NCI-H2196 (cell line): ENCODE measurements at regions not wholly inside any gene's neighbourhood (a gene's known extent, or its start where the extent isn't known, plus 50 kb on each side); places are given as distances from the start of the nearest gene placed in this dataset.
"Not testable (repeated sequence)": the region's sequence is repeated elsewhere in the genome, so short reads cannot be mapped to it uniquely, and the experiment has no call there.

ENCODE experiments used
- DNase-seq: peaks from one replicate; lab custom pipeline; 2025; ENCODE audit not compliant: unreplicated experiment; lab: John Stamatoyannopoulos, UW

- no peak for DNase-seq
These were observed 436.9 kb upstream of the TMEM132C start for GRCh38 chr12:127830065-127830460.

GRCh38 chr12:127830730-127831129 is 436.2 kb upstream of the TMEM132C start:
- no peak for DNase-seq

GRCh38 chr12:127832172-127832571 is 434.8 kb upstream of the TMEM132C start:
- DNase-seq = no peak

- not testable (repeated sequence) for DNase-seq
These were observed 430.2 kb upstream of the TMEM132C start for GRCh38 chr12:127836802-127837201.

GRCh38 chr12:127857661-127858060 is 409.3 kb upstream of the TMEM132C start:
- no peak for DNase-seq

GRCh38 chr12:127860536-127860935 is 406.4 kb upstream of the TMEM132C start:
- DNase-seq = no peak

GRCh38 chr12:127861406-127861805 is 405.6 kb upstream of the TMEM132C start:
- no peak for DNase-seq

GRCh38 chr12:127873306-127873705 is 393.7 kb upstream of the TMEM132C start:
- no peak for DNase-seq

- DNase-seq = no peak
These were observed 385.4 kb upstream of the TMEM132C start for GRCh38 chr12:127881371-127882140.

GRCh38 chr12:127883013-127883412 is 384.0 kb upstream of the TMEM132C start:
- DNase-seq = no peak

- no peak for DNase-seq
These were observed 380.8 kb upstream of the TMEM132C start for GRCh38 chr12:127885954-127886750.

GRCh38 chr12:127886827-127887226 is 380.1 kb upstream of the TMEM132C start:
- DNase-seq = no peak

GRCh38 chr12:127888943-127889719 is 377.8 kb upstream of the TMEM132C start:
- DNase-seq = no peak

- DNase-seq = no peak
These were observed 372.9 kb upstream of the TMEM132C start for GRCh38 chr12:127893895-127894609.

- DNase-seq = no peak
These were observed 370.3 kb upstream of the TMEM132C start for GRCh38 chr12:127896661-127897060.

- DNase-seq = no peak
These were observed 368.4 kb upstream of the TMEM132C start for GRCh38 chr12:127898616-127899015.

- DNase-seq = no peak
These were observed 367.0 kb upstream of the TMEM132C start for GRCh38 chr12:127899971-127900370.

- no peak for DNase-seq
These were observed 366.6 kb upstream of the TMEM132C start for GRCh38 chr12:127900386-127900785.

- DNase-seq = no peak
These were observed 363.8 kb upstream of the TMEM132C start for GRCh38 chr12:127903146-127903545.

GRCh38 chr12:127909041-127909440 is 357.9 kb upstream of the TMEM132C start:
- no peak for DNase-seq

- no peak for DNase-seq
These were observed 355.7 kb upstream of the TMEM132C start for GRCh38 chr12:127911291-127911690.
